HEK293 (cell line): ENCODE measurements at regions not wholly inside any gene's neighbourhood (a gene's known extent, or its start where the extent isn't known, plus 50 kb on each side); places are given as distances from the start of the nearest gene placed in this dataset.

Experiments
- CTCF ChIA-PET: fragments of 350-600 bp; formaldehyde crosslinking; extraction: SDS; loops from one replicate; lab custom pipeline; 2021; ENCODE audit warnings: antibody characterized with exemption; lab: Yijun Ruan, JAX
- POLR2A ChIA-PET: fragments of 300-600 bp; formaldehyde crosslinking; extraction: SDS; loops from one replicate; lab custom pipeline; 2020; ENCODE audit warnings: antibody characterized with exemption, inconsistent platforms; lab: Yijun Ruan, JAX
- H3K27ac ChIP-seq: fragments of 200-500 bp; sonication (Bioruptor generic); 2 replicates; pipeline ENCODE4 v1.5.1; 2014; ENCODE audit warnings: low read depth, low read length, control low read depth, inconsistent platforms; ENCODE audit errors: extremely low read depth
- H3K36me3 ChIP-seq, 2 experiments: fragments of 200-500 bp in 1 of 2; sonication (Bioruptor generic) in 1 of 2; 1 replicate in 1 of 2; 2 replicates in 1 of 2; pipeline ENCODE4 v1.5.1; 2014 to 2017; ENCODE audit warnings: inconsistent platforms in 2 of 2, low read length in 2 of 2; ENCODE audit not compliant: control insufficient read depth in 2 of 2, insufficient read depth in 1 of 2
- H3K4me1 ChIP-seq: fragments of 200-500 bp; sonication (Bioruptor generic); 2 replicates; pipeline ENCODE4 v1.5.1; 2014; ENCODE audit warnings: mild to moderate bottlenecking, low read length, inconsistent platforms; ENCODE audit not compliant: control insufficient read depth, insufficient read depth
- H3K4me3 ChIP-seq: 2 replicates; pipeline ENCODE4 v1.5.1; 2011; ENCODE audit warnings: low read depth, mild to moderate bottlenecking, control low read depth, low read length, moderate library complexity
- H3K9me3 ChIP-seq: fragments of 200-500 bp; sonication (Bioruptor generic); 2 replicates; pipeline ENCODE4 v1.5.1; 2014; ENCODE audit warnings: low read depth, low read length, inconsistent platforms; ENCODE audit not compliant: control insufficient read depth, insufficient read depth
- GLI4 ChIP-seq: fragments of 450-650 bp; formaldehyde crosslinking; IDR thresholded peaks from 2 replicates; pipeline ENCODE4 v1.5.1; 2016; ENCODE audit warnings: missing biosample characterization, missing genetic modification characterization
- GLIS2 ChIP-seq: fragments of 450-650 bp; formaldehyde crosslinking; IDR thresholded peaks from 2 replicates; pipeline ENCODE4 v1.5.1; 2016; ENCODE audit warnings: missing biosample characterization, missing genetic modification characterization
- KLF1 ChIP-seq: fragments of 450-650 bp; formaldehyde crosslinking; IDR thresholded peaks from 2 replicates; pipeline ENCODE4 v1.5.1; 2016; ENCODE audit warnings: missing biosample characterization, missing genetic modification characterization
- KLF16 ChIP-seq: fragments of 450-650 bp; formaldehyde crosslinking; IDR thresholded peaks from 2 replicates; pipeline ENCODE4 v1.5.1; 2017; ENCODE audit warnings: missing biosample characterization, missing genetic modification characterization
- KLF7 ChIP-seq: fragments of 450-650 bp; formaldehyde crosslinking; IDR thresholded peaks from 2 replicates; pipeline ENCODE4 v1.5.1; 2016; ENCODE audit warnings: missing biosample characterization, missing genetic modification characterization, borderline replicate concordance
- SP2 ChIP-seq: fragments of 450-650 bp; formaldehyde crosslinking; IDR thresholded peaks from 2 replicates; pipeline ENCODE4 v1.5.1; 2016; ENCODE audit warnings: missing biosample characterization, missing genetic modification characterization
- ZEB2 ChIP-seq: fragments of 450-650 bp; formaldehyde crosslinking; IDR thresholded peaks from 2 replicates; pipeline ENCODE4 v1.5.1; 2016; ENCODE audit warnings: missing biosample characterization, missing genetic modification characterization
- ZFP41 ChIP-seq: fragments of 450-650 bp; formaldehyde crosslinking; IDR thresholded peaks from 2 replicates; pipeline ENCODE4 v1.5.1; 2016; ENCODE audit warnings: missing biosample characterization, missing genetic modification characterization, borderline replicate concordance
- ZNF157 ChIP-seq: fragments of 450-650 bp; formaldehyde crosslinking; IDR thresholded peaks from 2 replicates; pipeline ENCODE4 v1.5.1; 2016; ENCODE audit warnings: missing biosample characterization, missing genetic modification characterization
- ZNF19 ChIP-seq: fragments of 450-650 bp; formaldehyde crosslinking; IDR thresholded peaks from 2 replicates; pipeline ENCODE4; 2016; ENCODE audit warnings: missing biosample characterization, missing genetic modification characterization, low read depth
- ZNF433 ChIP-seq: fragments of 450-650 bp; formaldehyde crosslinking; IDR thresholded peaks from 2 replicates; pipeline ENCODE4 v1.5.1; 2016; ENCODE audit warnings: missing biosample characterization, missing genetic modification characterization, low read depth
- ZNF571 ChIP-seq: fragments of 450-650 bp; formaldehyde crosslinking; IDR thresholded peaks from 2 replicates; pipeline ENCODE4 v1.5.0; 2017; ENCODE audit warnings: missing biosample characterization, missing genetic modification characterization
- ZNF701 ChIP-seq: fragments of 450-650 bp; formaldehyde crosslinking; IDR thresholded peaks from 2 replicates; pipeline ENCODE4 v1.5.1; 2016; ENCODE audit warnings: missing biosample characterization, missing genetic modification characterization
- TF ChIP-seq, protein P1 (sequence below): fragments of 450-650 bp; formaldehyde crosslinking; IDR thresholded peaks from 2 replicates; pipeline ENCODE4 v1.5.1; 2016; ENCODE audit warnings: missing biosample characterization, missing genetic modification characterization
- TF ChIP-seq, protein P2 (sequence below): fragments of 450-650 bp; formaldehyde crosslinking; IDR thresholded peaks from 2 replicates; pipeline ENCODE4 v1.5.1; 2017; ENCODE audit warnings: missing biosample characterization, missing genetic modification characterization
- TF ChIP-seq, protein P3 (sequence below): fragments of 450-650 bp; formaldehyde crosslinking; IDR thresholded peaks from 2 replicates; pipeline ENCODE4 v1.5.1; 2016; ENCODE audit warnings: missing biosample characterization, missing genetic modification characterization
- TF ChIP-seq, protein P4 (sequence below): fragments of 450-650 bp; formaldehyde crosslinking; IDR thresholded peaks from 2 replicates; pipeline ENCODE4 v1.5.1; 2016; ENCODE audit warnings: missing biosample characterization, missing genetic modification characterization
- TF ChIP-seq, protein P5 (sequence below): fragments of 450-650 bp; formaldehyde crosslinking; IDR thresholded peaks from 2 replicates; pipeline ENCODE4 v1.5.1; 2016; ENCODE audit warnings: missing biosample characterization, missing genetic modification characterization

DNA sequence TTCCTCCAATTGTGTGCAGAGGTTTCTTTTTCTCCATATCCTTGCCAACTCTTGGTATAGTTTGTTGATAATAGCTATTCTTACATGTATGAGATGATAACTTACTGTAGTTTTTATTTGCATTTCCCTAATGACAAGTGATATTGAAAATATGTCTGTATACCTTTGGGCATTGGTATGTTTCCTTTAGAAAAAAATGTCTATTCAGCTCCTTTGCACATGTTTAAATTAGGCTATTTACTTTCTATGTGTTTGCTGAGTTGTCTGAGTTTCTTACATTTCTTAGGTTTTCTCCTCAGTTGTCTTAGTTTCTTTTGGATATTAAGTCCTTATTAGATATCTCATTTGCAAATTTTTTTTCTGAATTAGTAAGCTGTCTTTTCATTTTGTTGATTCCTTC, 487.3 kb upstream of the EPHA5 start:
- CTCF ChIA-PET: no interaction called here
- Histone ChIP-seq H3K4me1 (no peaks in the 10 kb centered on the region), H3K9me3 (no peaks in the 10 kb centered on the region), H3K4me3 (no peak overlapping the region), H3K36me3 (no peaks in the 10 kb centered on the region)
- POLR2A ChIA-PET: no interaction called here
- TF ChIP-seq SP2 (tag by site-specific recombination) (no peak), ZNF19 (tag by site-specific recombination) (no peak), ZEB2 (tag by site-specific recombination) (no peak), GLI4 (tag by site-specific recombination) (no peak)
- TF ChIP-seq, protein P1, sequence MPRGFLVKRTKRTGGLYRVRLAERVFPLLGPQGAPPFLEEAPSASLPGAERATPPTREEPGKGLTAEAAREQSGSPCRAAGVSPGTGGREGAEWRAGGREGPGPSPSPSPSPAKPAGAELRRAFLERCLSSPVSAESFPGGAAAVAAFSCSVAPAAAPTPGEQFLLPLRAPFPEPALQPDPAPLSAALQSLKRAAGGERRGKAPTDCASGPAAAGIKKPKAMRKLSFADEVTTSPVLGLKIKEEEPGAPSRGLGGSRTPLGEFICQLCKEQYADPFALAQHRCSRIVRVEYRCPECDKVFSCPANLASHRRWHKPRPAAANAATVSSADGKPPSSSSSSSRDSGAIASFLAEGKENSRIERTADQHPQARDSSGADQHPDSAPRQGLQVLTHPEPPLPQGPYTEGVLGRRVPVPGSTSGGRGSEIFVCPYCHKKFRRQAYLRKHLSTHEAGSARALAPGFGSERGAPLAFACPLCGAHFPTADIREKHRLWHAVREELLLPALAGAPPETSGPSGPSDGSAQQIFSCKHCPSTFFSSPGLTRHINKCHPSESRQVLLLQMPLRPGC: no peak
- TF ChIP-seq, all 188 proteins: peak for 0
- H3K27ac ChIP-seq: no peak overlapping the region

DNA sequence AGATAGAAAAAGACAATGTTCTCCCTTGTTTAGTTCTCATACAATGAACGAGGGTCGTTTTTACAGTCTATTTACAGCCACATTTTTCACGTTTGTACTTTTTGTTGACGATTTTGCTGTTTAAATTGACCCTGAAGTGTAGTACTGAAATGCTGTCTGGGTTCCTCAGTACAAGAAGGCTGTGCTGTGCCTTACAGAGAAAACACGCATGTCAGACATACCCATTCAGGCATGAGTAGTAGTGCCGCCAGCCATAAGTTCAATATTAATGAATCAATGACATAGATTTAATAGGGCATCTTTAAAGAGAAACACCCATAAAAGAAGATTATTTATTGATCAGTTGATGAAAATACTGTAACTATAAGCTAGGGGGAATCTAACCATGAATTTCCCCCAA, 459.8 kb upstream of the EPHA5 start:
- H3K4me1 ChIP-seq: no peaks in the 10 kb centered on the region
- no peaks in the 10 kb centered on the region for H3K36me3 ChIP-seq
- H3K27ac ChIP-seq: no peak overlapping the region
- ChIA-PET POLR2A (no interaction called here), CTCF (no interaction called here)
- H3K9me3 ChIP-seq: no peaks in the 10 kb centered on the region
- H3K4me3 ChIP-seq: no peak overlapping the region
- TF ChIP-seq ZNF157: no peak
- no peak for TF ChIP-seq ZNF701
- no peak for TF ChIP-seq KLF1 (tag by site-specific recombination)
- TF ChIP-seq KLF7 (tag by site-specific recombination): no peak
- TF ChIP-seq, protein P2, sequence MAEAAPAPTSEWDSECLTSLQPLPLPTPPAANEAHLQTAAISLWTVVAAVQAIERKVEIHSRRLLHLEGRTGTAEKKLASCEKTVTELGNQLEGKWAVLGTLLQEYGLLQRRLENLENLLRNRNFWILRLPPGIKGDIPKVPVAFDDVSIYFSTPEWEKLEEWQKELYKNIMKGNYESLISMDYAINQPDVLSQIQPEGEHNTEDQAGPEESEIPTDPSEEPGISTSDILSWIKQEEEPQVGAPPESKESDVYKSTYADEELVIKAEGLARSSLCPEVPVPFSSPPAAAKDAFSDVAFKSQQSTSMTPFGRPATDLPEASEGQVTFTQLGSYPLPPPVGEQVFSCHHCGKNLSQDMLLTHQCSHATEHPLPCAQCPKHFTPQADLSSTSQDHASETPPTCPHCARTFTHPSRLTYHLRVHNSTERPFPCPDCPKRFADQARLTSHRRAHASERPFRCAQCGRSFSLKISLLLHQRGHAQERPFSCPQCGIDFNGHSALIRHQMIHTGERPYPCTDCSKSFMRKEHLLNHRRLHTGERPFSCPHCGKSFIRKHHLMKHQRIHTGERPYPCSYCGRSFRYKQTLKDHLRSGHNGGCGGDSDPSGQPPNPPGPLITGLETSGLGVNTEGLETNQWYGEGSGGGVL: no peak
- no peak for TF ChIP-seq KLF16 (tag by site-specific recombination)
- no peak for TF ChIP-seq ZNF571 (tag by site-specific recombination)

DNA sequence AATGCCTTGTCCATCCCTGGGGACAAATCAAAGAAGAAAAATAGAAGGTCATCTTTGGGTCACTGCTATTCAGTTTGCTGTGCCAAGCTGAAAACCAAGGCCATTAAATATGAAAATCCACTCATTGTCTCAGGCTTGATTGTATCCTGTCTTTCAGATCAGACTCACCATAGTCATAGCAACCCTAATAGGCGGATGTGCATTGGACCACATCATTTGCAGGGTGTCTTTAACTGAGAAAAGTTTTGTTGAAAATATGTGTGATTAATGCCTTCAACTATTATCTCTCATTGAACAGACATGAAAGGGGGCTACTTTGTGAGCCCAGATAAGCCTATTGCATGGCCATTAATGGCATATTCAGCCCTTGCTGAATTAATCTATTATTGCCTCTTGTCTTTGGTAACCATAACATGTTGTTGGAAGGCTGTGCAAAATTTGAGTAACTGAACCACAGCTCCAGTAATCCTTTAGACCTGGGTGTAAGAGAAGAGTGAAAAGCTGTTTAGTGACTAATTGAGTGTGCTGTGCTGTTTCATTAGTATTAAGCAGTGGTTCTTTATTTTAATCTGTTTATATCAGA, 453.6 kb upstream of the EPHA5 start:
- ChIA-PET CTCF (interaction anchor here (0.9 kb wide), 1 partner anchor 10 kb away, joined by 3 read pairs; no protein-coding TSS in a partner anchor), POLR2A (no interaction called here)
- TF ChIP-seq ZFP41 (tag by site-specific recombination): no peak

DNA sequence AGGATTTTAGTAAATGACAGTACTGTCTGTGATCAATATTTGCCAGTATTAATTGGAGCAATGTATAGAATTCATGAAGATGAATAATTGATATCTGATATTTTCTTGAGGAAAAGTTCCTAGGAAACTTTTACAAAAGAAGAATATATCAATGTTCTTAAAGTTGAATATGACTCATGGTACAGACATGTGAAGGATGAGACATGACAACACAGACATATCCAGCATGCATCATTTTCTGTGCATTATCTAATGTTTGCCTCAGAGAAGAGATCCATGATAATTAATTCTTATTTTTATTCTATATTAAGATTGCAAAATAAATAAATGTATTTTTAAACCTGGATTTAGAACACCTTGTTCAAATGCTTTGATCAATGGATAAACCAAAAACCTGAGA, 452.9 kb upstream of the EPHA5 start:
- POLR2A ChIA-PET: no interaction called here
- no peak for TF ChIP-seq GLIS2 (tag by site-specific recombination)
- TF ChIP-seq, protein P3, sequence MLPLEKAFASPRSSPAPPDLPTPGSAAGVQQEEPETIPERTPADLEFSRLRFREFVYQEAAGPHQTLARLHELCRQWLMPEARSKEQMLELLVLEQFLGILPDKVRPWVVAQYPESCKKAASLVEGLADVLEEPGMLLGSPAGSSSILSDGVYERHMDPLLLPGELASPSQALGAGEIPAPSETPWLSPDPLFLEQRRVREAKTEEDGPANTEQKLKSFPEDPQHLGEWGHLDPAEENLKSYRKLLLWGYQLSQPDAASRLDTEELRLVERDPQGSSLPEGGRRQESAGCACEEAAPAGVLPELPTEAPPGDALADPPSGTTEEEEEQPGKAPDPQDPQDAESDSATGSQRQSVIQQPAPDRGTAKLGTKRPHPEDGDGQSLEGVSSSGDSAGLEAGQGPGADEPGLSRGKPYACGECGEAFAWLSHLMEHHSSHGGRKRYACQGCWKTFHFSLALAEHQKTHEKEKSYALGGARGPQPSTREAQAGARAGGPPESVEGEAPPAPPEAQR (tag by site-specific recombination): no peak
- TF ChIP-seq, protein P4, sequence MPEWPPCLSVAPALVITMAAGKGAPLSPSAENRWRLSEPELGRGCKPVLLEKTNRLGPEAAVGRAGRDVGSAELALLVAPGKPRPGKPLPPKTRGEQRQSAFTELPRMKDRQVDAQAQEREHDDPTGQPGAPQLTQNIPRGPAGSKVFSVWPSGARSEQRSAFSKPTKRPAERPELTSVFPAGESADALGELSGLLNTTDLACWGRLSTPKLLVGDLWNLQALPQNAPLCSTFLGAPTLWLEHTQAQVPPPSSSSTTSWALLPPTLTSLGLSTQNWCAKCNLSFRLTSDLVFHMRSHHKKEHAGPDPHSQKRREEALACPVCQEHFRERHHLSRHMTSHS (tag by site-specific recombination): no peak
- TF ChIP-seq, protein P5, sequence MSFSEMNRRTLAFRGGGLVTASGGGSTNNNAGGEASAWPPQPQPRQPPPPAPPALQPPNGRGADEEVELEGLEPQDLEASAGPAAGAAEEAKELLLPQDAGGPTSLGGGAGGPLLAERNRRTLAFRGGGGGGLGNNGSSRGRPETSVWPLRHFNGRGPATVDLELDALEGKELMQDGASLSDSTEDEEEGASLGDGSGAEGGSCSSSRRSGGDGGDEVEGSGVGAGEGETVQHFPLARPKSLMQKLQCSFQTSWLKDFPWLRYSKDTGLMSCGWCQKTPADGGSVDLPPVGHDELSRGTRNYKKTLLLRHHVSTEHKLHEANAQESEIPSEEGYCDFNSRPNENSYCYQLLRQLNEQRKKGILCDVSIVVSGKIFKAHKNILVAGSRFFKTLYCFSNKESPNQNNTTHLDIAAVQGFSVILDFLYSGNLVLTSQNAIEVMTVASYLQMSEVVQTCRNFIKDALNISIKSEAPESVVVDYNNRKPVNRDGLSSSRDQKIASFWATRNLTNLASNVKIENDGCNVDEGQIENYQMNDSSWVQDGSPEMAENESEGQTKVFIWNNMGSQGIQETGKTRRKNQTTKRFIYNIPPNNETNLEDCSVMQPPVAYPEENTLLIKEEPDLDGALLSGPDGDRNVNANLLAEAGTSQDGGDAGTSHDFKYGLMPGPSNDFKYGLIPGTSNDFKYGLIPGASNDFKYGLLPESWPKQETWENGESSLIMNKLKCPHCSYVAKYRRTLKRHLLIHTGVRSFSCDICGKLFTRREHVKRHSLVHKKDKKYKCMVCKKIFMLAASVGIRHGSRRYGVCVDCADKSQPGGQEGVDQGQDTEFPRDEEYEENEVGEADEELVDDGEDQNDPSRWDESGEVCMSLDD (tag by site-specific recombination): no peak
- no peak for TF ChIP-seq ZNF433
- TF ChIP-seq, all 188 proteins: peak for 0
- CTCF ChIA-PET: interaction anchor here (0.9 kb wide), 1 partner anchor 9 kb away, joined by 3 read pairs; no protein-coding TSS in a partner anchor
- no peaks in the 10 kb centered on the region for H3K9me3 ChIP-seq
- H3K36me3 ChIP-seq: no peaks in the 10 kb centered on the region
- H3K4me3 ChIP-seq: no peak overlapping the region
- no peaks in the 10 kb centered on the region for H3K4me1 ChIP-seq
- no peak overlapping the region for H3K27ac ChIP-seq

More for the DNA sequence above, 453.6 kb upstream of the EPHA5 start:
- H3K4me1 ChIP-seq: no peaks in the 10 kb centered on the region
- H3K9me3 ChIP-seq: no peaks in the 10 kb centered on the region
- no peak overlapping the region for H3K27ac ChIP-seq
- H3K36me3 ChIP-seq: no peaks in the 10 kb centered on the region
- H3K4me3 ChIP-seq: no peak overlapping the region
